ENCODE measurements at regions not wholly inside any gene's neighbourhood (a gene's known extent, or its start where the extent isn't known, plus 50 kb on each side); places are given as distances from the start of the nearest gene placed in this dataset.

DNA sequence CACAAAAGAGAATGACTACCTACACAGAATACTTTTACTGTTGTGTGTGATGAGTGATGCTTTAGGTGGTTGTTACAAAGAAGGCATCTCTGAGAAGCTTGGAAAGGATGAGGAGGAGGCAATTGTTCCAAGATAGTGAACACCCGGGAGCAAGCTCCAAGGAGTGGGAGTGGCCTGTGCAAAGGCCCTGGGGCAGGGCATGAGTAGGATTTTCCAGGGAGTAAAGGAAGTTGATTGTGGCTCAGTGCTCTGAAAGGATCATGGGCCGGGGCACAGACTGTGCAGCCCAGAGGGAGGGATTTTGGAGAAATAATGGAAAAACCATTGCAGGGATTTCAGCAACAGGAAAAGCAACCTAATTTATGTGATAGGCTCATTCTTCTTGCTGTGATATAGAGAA is 264.3 kb downstream of the CDH26 start:
- FAIRE-seq (no peak), ATAC-seq (no peak), DNase-seq (ENCODE audit: low read depth in 1 of 2, low spot score in 1 of 2) (no peak)
- no peaks in the 10 kb centered on the region for H3K4me1 ChIP-seq
- no peak overlapping the region for H3K4me3 ChIP-seq
- TF ChIP-seq CHD4 (IDR thresholded peaks at IDR 0.05; ENCODE audit: borderline replicate concordance), result no peak
- TF ChIP-seq POLR2A (IDR thresholded peaks at IDR 0.05; ENCODE audit: low read length), result no peak
- TF ChIP-seq, protein P1, sequence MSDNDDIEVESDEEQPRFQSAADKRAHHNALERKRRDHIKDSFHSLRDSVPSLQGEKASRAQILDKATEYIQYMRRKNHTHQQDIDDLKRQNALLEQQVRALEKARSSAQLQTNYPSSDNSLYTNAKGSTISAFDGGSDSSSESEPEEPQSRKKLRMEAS (IDR thresholded peaks at IDR 0.05), result no peak
- TF ChIP-seq MAZ (IDR thresholded peaks at IDR 0.05; ENCODE audit: borderline replicate concordance, low read depth, low read length), result no peak
- no peak for TF ChIP-seq TP53 (CRISPR knock-in tag; IDR thresholded peaks at IDR 0.05)
- no peak for TF ChIP-seq HDAC2 (IDR thresholded peaks at IDR 0.05)
- no peak for TF ChIP-seq NR3C1 (IDR thresholded peaks at IDR 0.05)
- no peak for TF ChIP-seq ESRRA (IDR thresholded peaks at IDR 0.05; ENCODE audit: borderline replicate concordance, low read length)
- no peak for TF ChIP-seq PHF8 (IDR thresholded peaks at IDR 0.05; ENCODE audit: borderline replicate concordance, low read depth)
- TF ChIP-seq POLR2AphosphoS2 (conservative IDR thresholded peaks at IDR 0.05; ENCODE audit: low read length), result no peak
- TF ChIP-seq CBX8 (IDR thresholded peaks at IDR 0.05), result no peak
- TF ChIP-seq HOXB13 (CRISPR knock-in tag; IDR thresholded peaks at IDR 0.05; ENCODE audit: low read depth), result no peak
- TF ChIP-seq FOSB (CRISPR knock-in tag; IDR thresholded peaks at IDR 0.05), result no peak
- TF ChIP-seq ZSCAN20 (CRISPR knock-in tag; IDR thresholded peaks at IDR 0.05), result no peak
- no peak for TF ChIP-seq ZFP36 (IDR thresholded peaks at IDR 0.05; ENCODE audit: borderline replicate concordance, partially characterized antibody)
- 0% methylated on average over 2 of the region's 2 CpGs for WGBS (ENCODE audit: missing lambda C conversion rate)
- POLR2A ChIA-PET, result no interaction called here
- H3K9me3 ChIP-seq, result no peaks in the 10 kb centered on the region
- CTCF ChIA-PET, result interaction anchor here (2.1 kb wide), 1 partner anchor 11 kb away, joined by 20 read pairs; no protein-coding TSS in a partner anchor
- no peak overlapping the region for H3K27ac ChIP-seq
- no peak overlapping the region for H3K4me2 ChIP-seq

DNA sequence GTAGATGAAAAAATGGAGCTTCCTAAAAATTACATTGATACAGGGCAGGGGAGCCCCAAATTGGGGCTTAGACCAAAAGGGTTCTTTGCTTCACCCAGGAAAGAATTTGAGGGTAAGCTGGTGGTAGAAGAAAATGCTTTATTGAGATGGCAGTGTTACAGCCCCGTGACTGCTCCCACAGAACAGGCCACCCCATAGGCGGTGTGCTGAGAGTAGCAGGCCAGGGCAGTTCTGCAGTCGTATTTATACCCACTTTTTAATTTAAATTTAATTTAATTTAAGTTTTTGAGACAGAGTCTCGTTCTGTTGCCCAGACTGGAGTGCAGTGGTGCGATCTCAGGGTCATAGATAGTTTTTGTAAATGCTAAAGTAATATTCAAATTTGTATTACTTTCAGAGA is 265.0 kb downstream of the CDH26 start:
- ATAC-seq, result no peak
- Histone ChIP-seq H3K27ac (no peak overlapping the region), H3K9me3 (no peaks in the 10 kb centered on the region), H3K4me1 (no peaks in the 10 kb centered on the region), H3K4me2 (no peak overlapping the region), H3K4me3 (no peak overlapping the region)
- FAIRE-seq, result no peak
- TF ChIP-seq ZFP36 (IDR thresholded peaks at IDR 0.05; ENCODE audit: borderline replicate concordance, partially characterized antibody) (no peak), ZNF302 (CRISPR knock-in tag; IDR thresholded peaks at IDR 0.05) (no peak), EHF (CRISPR knock-in tag; IDR thresholded peaks at IDR 0.05) (no peak), ZSCAN20 (CRISPR knock-in tag; IDR thresholded peaks at IDR 0.05) (no peak), POLR2AphosphoS2 (conservative IDR thresholded peaks at IDR 0.05; ENCODE audit: low read length) (no peak), POLR2A (IDR thresholded peaks at IDR 0.05; ENCODE audit: low read length) (no peak), FOXS1 (CRISPR knock-in tag; IDR thresholded peaks at IDR 0.05) (no peak), CEBPB (IDR thresholded peaks at IDR 0.05) (no peak), NPAS2 (CRISPR knock-in tag; IDR thresholded peaks at IDR 0.05; ENCODE audit: borderline replicate concordance) (no peak), MYC (IDR thresholded peaks at IDR 0.05; ENCODE audit: borderline replicate concordance, low read length) (no peak), SMC3 (IDR thresholded peaks at IDR 0.05) (no peak), JUN (IDR thresholded peaks at IDR 0.05) (no peak), ESRRA (IDR thresholded peaks at IDR 0.05; ENCODE audit: borderline replicate concordance, low read length) (no peak), SREBF2 (IDR thresholded peaks at IDR 0.05) (no peak), HOXB5 (CRISPR knock-in tag; IDR thresholded peaks at IDR 0.05) (no peak)
- TF ChIP-seq, protein P2, sequence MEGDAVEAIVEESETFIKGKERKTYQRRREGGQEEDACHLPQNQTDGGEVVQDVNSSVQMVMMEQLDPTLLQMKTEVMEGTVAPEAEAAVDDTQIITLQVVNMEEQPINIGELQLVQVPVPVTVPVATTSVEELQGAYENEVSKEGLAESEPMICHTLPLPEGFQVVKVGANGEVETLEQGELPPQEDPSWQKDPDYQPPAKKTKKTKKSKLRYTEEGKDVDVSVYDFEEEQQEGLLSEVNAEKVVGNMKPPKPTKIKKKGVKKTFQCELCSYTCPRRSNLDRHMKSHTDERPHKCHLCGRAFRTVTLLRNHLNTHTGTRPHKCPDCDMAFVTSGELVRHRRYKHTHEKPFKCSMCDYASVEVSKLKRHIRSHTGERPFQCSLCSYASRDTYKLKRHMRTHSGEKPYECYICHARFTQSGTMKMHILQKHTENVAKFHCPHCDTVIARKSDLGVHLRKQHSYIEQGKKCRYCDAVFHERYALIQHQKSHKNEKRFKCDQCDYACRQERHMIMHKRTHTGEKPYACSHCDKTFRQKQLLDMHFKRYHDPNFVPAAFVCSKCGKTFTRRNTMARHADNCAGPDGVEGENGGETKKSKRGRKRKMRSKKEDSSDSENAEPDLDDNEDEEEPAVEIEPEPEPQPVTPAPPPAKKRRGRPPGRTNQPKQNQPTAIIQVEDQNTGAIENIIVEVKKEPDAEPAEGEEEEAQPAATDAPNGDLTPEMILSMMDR (IDR thresholded peaks at IDR 0.05), result no peak
- TF ChIP-seq, protein P3, sequence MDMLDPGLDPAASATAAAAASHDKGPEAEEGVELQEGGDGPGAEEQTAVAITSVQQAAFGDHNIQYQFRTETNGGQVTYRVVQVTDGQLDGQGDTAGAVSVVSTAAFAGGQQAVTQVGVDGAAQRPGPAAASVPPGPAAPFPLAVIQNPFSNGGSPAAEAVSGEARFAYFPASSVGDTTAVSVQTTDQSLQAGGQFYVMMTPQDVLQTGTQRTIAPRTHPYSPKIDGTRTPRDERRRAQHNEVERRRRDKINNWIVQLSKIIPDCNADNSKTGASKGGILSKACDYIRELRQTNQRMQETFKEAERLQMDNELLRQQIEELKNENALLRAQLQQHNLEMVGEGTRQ (IDR thresholded peaks at IDR 0.05), result no peak
- TF ChIP-seq, protein P4, sequence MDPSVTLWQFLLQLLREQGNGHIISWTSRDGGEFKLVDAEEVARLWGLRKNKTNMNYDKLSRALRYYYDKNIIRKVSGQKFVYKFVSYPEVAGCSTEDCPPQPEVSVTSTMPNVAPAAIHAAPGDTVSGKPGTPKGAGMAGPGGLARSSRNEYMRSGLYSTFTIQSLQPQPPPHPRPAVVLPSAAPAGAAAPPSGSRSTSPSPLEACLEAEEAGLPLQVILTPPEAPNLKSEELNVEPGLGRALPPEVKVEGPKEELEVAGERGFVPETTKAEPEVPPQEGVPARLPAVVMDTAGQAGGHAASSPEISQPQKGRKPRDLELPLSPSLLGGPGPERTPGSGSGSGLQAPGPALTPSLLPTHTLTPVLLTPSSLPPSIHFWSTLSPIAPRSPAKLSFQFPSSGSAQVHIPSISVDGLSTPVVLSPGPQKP (IDR thresholded peaks at IDR 0.05; ENCODE audit: low read depth, low read length), result no peak
- DNase-seq (ENCODE audit: low read depth in 1 of 2, low spot score in 1 of 2), result no peak
- CTCF ChIA-PET, result interaction anchor here (1.4 to 2.1 kb wide), 2 partner anchors 11 to 1006 kb away, joined by 3 to 20 read pairs; no protein-coding TSS in a partner anchor
- 24% methylated on average over 5 of the region's 5 CpGs for WGBS (ENCODE audit: missing lambda C conversion rate)
- POLR2A ChIA-PET, result no interaction called here
